SHP77 (cell line): ENCODE measurements at regions not wholly inside any gene's neighbourhood (a gene's known extent, or its start where the extent isn't known, plus 50 kb on each side); places are given as distances from the start of the nearest gene placed in this dataset.
"Not testable (repeated sequence)": the region's sequence is repeated elsewhere in the genome, so short reads cannot be mapped to it uniquely, and the experiment has no call there.

ENCODE experiments used
- DNase-seq, 2 experiments: peaks; one replicate each; lab custom pipeline; 2025; lab: John Stamatoyannopoulos, UW

DNA sequence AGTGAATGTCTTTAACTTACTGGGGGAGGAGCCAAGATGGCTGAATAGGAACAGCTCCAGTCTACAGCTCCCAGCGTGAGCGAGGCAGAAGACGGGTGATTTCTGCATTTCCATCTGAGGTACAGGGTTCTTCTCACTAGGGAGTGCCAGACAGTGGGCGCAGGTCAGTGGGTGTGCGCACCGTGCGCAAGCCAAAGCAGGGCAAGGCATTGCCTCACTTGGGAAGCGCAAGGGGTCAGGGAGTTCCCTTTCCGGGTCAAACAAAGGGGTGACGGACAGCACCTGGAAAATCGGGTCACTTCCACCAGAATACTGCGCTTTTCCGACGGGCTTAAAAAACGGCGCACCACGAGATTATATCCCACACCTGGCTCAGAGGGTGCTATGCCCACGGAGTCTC lies 187.3 kb downstream of the CHIC2 start:
- not testable (repeated sequence) for DNase-seq

- DNase-seq = no peak
Measured at GRCh38 chr4:53866055-53866454, 198.3 kb downstream of the CHIC2 start.

- DNase-seq = no peak
Measured at GRCh38 chr4:53865054-53865453, 199.4 kb downstream of the CHIC2 start.

DNA sequence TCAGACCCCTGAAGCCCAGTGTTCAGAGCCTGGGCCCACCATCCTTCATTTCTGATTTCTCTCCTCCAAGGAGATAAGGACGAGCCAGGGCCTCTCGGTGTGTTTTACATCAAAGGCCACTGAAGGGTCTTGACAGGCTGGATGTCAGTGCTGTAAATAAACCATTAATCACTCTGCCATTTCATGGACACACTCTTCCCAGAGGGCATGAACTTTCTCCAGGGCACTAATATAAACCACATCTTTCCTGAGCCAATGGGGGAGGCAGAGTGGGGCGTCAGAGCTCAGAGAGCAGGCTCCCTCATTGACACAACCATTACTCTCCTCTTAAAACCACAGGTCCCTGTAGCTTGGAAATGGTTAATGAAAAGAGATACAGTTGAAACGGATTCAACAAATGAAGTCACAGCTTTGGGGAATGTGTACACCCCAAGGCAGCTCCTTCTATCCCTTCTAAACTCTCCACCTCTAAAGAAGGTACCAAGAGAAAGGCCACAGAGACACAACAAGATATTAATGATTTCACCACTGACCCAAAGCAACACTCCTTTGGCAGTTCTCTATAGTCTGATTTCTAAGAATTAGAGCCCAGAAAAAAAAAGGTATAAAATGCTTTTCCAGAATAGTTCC lies 200.6 kb downstream of the CHIC2 start:
- DNase-seq = no peak

- DNase-seq = no peak
Measured at GRCh38 chr4:53863158-53863557, 201.2 kb downstream of the CHIC2 start.

- DNase-seq = peak; percentile 71 to 76
Measured at GRCh38 chr4:53861856-53862610, 202.4 kb downstream of the CHIC2 start.

- no peak for DNase-seq
Measured at GRCh38 chr4:53859305-53859704, 205.1 kb downstream of the CHIC2 start.

GRCh38 chr4:53858744-53859143 lies 205.7 kb downstream of the CHIC2 start:
- DNase-seq = no peak

DNA sequence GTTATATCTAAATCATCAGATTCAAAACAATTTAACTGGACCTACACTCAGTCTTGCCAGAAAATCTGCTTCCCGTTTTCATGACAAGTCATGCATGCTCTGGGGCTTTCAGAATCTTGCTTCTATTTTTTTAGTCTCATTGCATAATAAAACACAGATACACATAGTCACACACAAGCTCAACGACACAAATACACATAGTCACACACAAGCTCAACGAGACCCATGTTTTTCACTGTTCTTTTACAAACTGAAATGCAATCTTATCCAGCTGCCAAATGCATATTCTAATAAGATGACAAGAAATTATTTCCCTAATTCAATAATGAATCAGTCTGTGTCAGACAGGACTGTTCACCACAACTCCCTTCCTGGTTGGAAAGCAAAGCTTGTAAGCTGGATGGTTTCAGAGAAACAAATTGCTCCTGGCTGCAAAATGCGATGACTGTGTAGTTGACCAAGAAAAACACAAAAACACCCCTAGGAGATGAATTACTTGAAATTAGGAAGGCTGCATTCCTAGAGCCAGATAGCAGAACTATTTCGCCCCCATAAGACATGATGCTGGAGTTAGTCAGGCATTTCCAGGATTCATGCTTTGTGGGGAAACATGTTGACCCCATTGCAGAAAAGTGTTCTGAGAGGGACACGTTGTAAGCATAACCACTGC lies 208.7 kb downstream of the CHIC2 start:
- no peak for DNase-seq

GRCh38 chr4:53854991-53855568 lies 209.3 kb downstream of the CHIC2 start:
- no peak for DNase-seq

- DNase-seq = no peak
Measured at GRCh38 chr4:53852343-53852742, 212.1 kb downstream of the CHIC2 start.

DNA sequence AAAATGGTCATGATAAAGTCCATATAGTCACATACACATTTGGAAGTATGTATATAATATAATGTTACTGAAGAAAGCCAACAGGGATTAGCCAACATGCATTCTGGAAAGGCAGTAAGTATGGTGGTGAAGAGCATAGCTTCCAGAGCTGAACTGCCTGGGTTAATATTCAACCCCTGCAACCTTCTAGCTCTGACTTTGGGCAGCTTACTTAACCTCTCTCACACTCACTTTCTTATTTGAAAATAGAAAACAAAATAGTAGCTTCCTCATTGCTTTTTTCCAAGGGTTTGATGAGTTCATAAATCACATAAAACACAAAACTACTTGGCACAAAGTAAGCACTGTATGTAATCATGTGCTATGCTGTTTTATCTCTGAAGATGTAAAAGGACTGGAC lies 216.4 kb downstream of the CHIC2 start:
- DNase-seq = no peak

DNA sequence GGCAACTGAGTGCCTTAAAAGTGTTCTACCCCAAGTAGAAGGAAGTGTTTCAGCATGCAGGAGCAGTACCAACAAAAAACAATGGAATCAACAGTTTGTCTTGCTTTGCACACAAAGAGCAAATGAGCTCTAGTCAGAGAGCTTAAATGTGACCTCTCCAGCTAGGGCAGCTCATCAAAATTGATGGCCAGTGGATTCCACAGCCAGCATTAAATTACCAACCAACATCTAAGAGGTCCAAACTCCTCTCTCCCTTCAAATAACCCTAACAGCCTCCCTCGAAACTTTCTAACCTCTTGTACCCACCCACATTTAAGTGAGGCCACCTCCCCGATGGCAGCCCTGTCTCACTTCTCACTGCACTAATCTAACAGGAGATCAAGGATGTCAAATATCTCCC lies 219.9 kb downstream of the CHIC2 start:
- DNase-seq = no peak

DNA sequence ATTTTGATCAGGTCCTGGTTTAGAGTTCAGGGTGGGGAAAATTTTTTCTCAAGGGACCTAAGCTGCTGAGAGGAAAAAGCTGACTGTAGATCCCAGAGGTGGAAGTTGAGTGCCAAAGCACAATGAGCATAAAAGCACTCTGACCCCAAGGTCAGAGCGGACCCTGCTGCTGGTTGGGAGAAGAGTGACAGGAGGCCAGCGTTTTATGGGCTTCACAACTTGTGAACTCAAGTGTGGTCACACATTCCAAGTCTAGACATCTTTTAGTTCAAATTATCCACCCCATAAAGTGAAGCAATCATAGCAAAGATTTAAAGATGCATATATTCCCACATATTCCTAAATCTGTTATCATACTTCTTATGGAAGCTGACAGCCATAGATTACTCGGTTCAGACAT lies 220.3 kb downstream of the CHIC2 start:
- no peak for DNase-seq

- no peak for DNase-seq
Measured at GRCh38 chr4:53841711-53842110, 222.7 kb downstream of the CHIC2 start.

DNA sequence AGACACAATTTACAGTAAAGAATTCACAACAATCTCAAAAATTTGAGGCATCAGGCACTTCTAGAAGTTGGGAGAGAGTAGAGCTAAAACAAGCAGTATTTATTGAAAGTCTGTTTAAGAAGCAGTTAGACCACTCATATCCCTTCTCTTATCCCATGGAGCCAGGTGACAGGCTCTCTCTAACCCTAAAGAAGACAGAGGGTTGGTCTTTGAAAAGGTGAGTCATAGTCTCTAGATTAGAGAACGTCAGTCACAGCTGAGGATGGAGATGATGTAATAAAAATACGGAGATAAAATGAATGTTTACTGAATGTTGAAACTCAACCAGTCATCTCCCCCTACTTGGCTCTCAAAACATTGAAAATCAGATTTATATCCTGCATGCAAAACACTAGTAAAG lies 223.8 kb downstream of the CHIC2 start:
- no peak for DNase-seq

- DNase-seq = peak; percentile 74 to 82
Measured at GRCh38 chr4:53833302-53834003, 231.0 kb downstream of the CHIC2 start.

- no peak for DNase-seq
Measured at GRCh38 chr4:53832549-53832948, 231.9 kb downstream of the CHIC2 start.

DNA sequence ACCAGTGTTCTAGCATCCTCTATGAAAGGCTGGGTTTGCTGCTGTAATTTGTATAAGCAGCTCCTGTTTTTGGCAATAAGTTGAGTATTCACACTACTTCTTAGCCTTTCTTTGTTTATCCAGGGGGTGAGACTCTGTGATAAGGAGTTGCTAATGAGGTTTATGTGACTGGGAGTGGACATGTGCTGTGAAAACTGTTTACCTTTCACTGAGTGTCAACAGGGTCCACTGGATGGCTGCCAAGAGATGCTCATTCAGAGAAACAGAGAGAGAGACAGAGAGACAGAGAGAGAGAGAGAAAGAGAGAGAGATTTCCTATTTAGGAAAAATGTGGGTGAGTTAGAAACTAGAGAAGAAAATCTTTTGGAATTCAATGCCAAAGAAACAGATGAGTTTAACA lies 233.9 kb downstream of the CHIC2 start:
- peak; percentile 75 to 81 for DNase-seq

DNA sequence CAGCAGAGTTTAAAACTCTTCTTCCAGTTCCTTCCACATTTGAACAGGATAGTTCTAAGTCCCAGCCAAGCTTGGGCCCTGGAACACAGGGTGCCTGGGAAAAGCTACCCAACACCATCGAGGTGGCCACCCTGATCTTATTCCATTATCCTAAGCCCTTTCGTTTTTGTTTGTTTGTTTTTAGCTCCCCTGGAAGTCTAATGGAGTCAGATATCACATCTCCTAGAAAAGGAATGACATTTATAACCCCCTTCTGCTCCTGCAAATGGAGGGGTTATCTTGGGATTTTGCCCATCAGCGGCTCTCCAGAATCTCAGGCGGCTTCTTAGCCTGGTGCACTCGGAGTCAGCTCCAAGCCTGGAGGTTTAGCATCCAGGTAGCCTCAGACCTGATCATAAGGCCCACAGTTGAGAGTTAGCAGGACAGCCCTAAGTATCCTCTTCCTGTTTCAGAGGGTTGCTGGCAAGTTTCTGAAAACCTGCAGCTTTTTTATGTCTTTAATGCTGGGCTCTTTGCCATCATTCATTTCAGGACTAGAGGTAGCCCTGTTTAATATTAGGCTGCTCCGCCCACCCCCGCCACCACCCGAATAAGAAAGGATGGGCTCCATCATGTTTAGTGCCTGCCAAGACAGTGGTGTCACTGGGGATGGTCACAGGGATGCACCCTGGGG lies 230.0 kb upstream of the LNX1 start:
- DNase-seq = no peak

GRCh38 chr4:53818104-53818503 lies 226.8 kb upstream of the LNX1 start:
- DNase-seq = no peak

GRCh38 chr4:53816561-53816960 lies 225.3 kb upstream of the LNX1 start:
- DNase-seq = no peak
